ENCODE measurements at regions not wholly inside any gene's neighbourhood (a gene's known extent, or its start where the extent isn't known, plus 50 kb on each side); places are given as distances from the start of the nearest gene placed in this dataset.

- TF ChIP-seq POLR2A (IDR thresholded peaks at IDR 0.05), result no peak
- TF ChIP-seq CTCF (IDR thresholded peaks at IDR 0.05), result no peak
These were observed 477.6 kb upstream of the B3GALT2 start for GRCh38 chr1:193663965-193664364.
